Heart right ventricle (tissue), 16 donors: ENCODE measurements at regions not wholly inside any gene's neighbourhood (a gene's known extent, or its start where the extent isn't known, plus 50 kb on each side); places are given as distances from the start of the nearest gene placed in this dataset.
A peak's percentile ranks its signal among the peaks of the same experiment; 100 is the strongest.

Experiments used
- ATAC-seq, 8 donors: fragments of 200-7000 bp; cut with Tn5 transposase; one replicate each; pipeline ENCODE4 v1.9.1; 2020; ENCODE audit warnings: mild to moderate bottlenecking in 8 of 8, moderate library complexity in 8 of 8, moderate number of reproducible peaks in 1 of 8
- DNase-seq, 2 donors: peaks; one replicate each; pipeline ENCODE4 v3.0.0-alpha.2; 2020
- H3K27ac ChIP-seq, 10 donors: fragments of 200-600 bp; sonication (generic) in 2 of 10; one replicate each; pipeline versions ENCODE4 v1.5.0 to v1.8.0; 2020 to 2022; ENCODE audit warnings: mild to moderate bottlenecking in 3 of 10
- H3K27me3 ChIP-seq, 7 donors: fragments of 200-600 bp; one replicate each; pipeline ENCODE4 v1.8.0; 2021 to 2022; ENCODE audit warnings: mild to moderate bottlenecking in 2 of 7
- H3K36me3 ChIP-seq, 9 donors: fragments of 200-600 bp; sonication (generic) in 1 of 9; one replicate each; pipeline versions ENCODE4 v1.5.0 to v1.8.0; 2020 to 2022; ENCODE audit warnings: mild to moderate bottlenecking in 2 of 9
- H3K4me1 ChIP-seq, 9 donors: fragments of 200-600 bp; sonication (generic) in 1 of 9; one replicate each; pipeline versions ENCODE4 v1.5.0 to v1.8.0; 2020 to 2022; ENCODE audit warnings: mild to moderate bottlenecking in 4 of 9
- H3K4me3 ChIP-seq, 10 donors: fragments of 200-600 bp; sonication (generic) in 2 of 10; one replicate each; pipeline versions ENCODE4 v1.5.0 to v1.8.0; 2020 to 2022; ENCODE audit warnings: mild to moderate bottlenecking in 7 of 10, moderate library complexity in 2 of 10
- H3K9me3 ChIP-seq, 11 donors: fragments of 200-600 bp in 10 of 11; sonication (generic) in 2 of 11; one replicate each; pipeline versions ENCODE4 v1.5.0 to v1.8.0; 2013 to 2022; ENCODE audit warnings: mild to moderate bottlenecking in 2 of 11, control low read depth in 1 of 11, moderate library complexity in 1 of 11
- whole genome bisulfite sequencing, 2 donors: extraction: QIAGEN DNeasy Blood & Tissue Kit; methylation state at CpG; one replicate each; pipeline ENCODE4 v1.1.7; 2013; ENCODE audit warnings: inconsistent platforms in 1 of 2; 5-methylcytosine and 5-hydroxymethylcytosine counted together
- intact Hi-C, 10 donors: fragments of 100-400 bp; cut with DNase I; formaldehyde crosslinking; loops; one replicate each; pipeline versions ENCODE4 v1.11.1 to v1.14.2; 2022
- TF ChIP-seq, protein P1 (sequence below), 9 donors: fragments of 200-600 bp; sonication (generic) in 2 of 9; IDR thresholded peaks; one replicate each; pipeline versions ENCODE4 v1.5.0 to v1.8.0; 2021 to 2022; ENCODE audit warnings: antibody characterized with exemption in 9 of 9, mild to moderate bottlenecking in 5 of 9, moderate library complexity in 1 of 9
- donor health status: Arrhythmogenic right ventricular cardiomyopathy.
- donor health status: ischemic (EF 13 %, LVEDD 7.1; RV severe dilation, severe dysfunction).
- donor health status: healthy with polysubstance abuse.
- donor health status: DM: no; HTN: yes; CAD: no.
- donor health status: DM: no; HTN: no; CAD: no.
- donor health status: ischemic (EF 25% LVEDD 6.9; RV normal size, moderate dysfunction).
- donor health status: ischemic (EF 25% LVEDD 5.7; RV mildly dilated, moderate dysfunction).
- donor health status: healthy.
- donor health status: DM: yes; HTN: yes; CAD: no.
- donor health status: Ischemic cardiomyopathy.
- donor health status: ischemic (EF 35%, LVEDD 5.7; RV mildly dilated, moderate dysfunction).
- donor health status: nonischemic (EF 11% LVEDD 7.7; RV severe dilation, severe dysfunction).
- donor health status: DM: yes; HTN: yes; CAD: no.
- donor health status: PGD.
- donor health status: ischemic (EF 29% LVEDD 5.4; RV normal size, mild dysfunction).
- donor health status: nonischemic (EF 23%, LVEDD 6.1; RV moderate dilation, normal function).

DNA sequence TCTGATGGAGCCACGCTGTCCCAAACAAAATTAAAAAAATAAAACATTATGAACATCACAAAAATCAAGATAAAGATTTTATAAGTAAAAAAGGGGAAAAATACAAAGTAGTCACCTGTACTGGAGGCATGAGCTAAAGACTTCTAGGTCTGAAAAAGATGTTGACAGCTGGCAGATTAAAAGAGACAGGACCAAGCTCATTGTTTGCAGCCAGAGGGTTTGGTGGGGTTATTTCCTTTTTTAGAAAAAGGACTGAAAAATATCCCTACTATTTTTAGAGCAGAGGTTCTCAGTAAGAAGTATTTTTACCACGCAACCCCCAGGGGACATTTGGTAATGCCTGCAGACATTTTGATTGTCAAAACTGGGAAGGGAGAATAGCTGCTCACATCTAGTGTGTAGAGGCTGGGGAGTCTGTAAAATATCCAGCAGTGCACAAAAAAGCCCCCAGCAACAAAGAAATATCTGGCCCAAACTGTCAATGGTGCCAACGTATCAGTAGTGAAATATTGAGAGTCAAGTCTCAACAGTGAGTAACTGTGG lies 353.4 kb downstream of the TLE1 start:
- H3K36me3 ChIP-seq: no peaks in the 10 kb centered on the region
- DNase-seq (peak in 1 of 2 donors; percentile 60), ATAC-seq (peak in 2 of 8 donors; percentile 16 to 37)
- 59 to 66% methylated on average over 3 of the region's 3 CpGs for WGBS, 2 donors
- TF ChIP-seq, protein P1, sequence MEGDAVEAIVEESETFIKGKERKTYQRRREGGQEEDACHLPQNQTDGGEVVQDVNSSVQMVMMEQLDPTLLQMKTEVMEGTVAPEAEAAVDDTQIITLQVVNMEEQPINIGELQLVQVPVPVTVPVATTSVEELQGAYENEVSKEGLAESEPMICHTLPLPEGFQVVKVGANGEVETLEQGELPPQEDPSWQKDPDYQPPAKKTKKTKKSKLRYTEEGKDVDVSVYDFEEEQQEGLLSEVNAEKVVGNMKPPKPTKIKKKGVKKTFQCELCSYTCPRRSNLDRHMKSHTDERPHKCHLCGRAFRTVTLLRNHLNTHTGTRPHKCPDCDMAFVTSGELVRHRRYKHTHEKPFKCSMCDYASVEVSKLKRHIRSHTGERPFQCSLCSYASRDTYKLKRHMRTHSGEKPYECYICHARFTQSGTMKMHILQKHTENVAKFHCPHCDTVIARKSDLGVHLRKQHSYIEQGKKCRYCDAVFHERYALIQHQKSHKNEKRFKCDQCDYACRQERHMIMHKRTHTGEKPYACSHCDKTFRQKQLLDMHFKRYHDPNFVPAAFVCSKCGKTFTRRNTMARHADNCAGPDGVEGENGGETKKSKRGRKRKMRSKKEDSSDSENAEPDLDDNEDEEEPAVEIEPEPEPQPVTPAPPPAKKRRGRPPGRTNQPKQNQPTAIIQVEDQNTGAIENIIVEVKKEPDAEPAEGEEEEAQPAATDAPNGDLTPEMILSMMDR (IDR thresholded peaks at IDR 0.05): no peak
- H3K4me3 ChIP-seq: no peak overlapping the region
- H3K27me3 ChIP-seq: no peaks in the 10 kb centered on the region
- peaks cover 0 to 33% (median 10%) of the 10 kb centered on the region in 11 donors for H3K9me3 ChIP-seq
- intact Hi-C loops: no loop called here
- H3K27ac ChIP-seq: no peak overlapping the region
- no peaks in the 10 kb centered on the region for H3K4me1 ChIP-seq

GRCh38 chr9:81321551-81321950 lies 367.8 kb downstream of the TLE1 start:
- 74 to 85% methylated on average over 3 of the region's 3 CpGs for WGBS, 2 donors
- no peak for ATAC-seq
- TF ChIP-seq, protein P1 (IDR thresholded peaks at IDR 0.05): no peak
- Histone ChIP-seq H3K27ac (no peak overlapping the region), H3K4me3 (no peak overlapping the region), H3K9me3 (peaks cover 0 to 30% (median 13%) of the 10 kb centered on the region in 11 donors), H3K36me3 (no peaks in the 10 kb centered on the region), H3K4me1 (no peaks in the 10 kb centered on the region), H3K27me3 (no peaks in the 10 kb centered on the region)
- intact Hi-C loops: no loop called here
- DNase-seq: no peak

DNA sequence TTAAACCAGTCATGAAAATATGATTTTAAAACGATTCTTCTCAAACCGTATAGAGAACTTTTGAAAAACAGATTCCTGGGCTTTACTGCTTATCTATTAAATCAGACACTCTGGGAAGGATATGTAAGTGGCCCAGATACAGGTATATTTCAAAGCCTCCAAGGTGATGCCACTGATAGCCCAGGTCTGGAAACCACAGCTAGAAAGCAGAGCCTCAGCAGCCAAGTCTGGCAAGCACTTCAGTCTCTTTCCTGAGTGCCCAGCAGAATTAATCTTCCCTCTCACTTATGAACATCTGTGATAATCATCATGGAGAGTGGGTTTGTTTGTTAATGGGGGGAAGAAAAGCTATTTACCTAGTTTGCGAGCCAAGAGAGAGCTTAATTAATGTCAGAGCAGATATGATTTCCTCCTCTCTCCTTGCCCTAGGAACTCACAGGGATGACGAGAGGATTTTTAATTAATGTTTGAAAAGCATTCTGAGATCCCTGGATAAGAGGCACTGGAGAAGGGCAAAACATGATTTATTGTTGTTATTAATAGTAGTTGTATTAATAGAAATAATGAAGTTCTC lies 368.4 kb downstream of the TLE1 start:
- Histone ChIP-seq H3K9me3 (peaks cover 0 to 30% (median 13%) of the 10 kb centered on the region in 11 donors), H3K36me3 (no peaks in the 10 kb centered on the region), H3K4me1 (no peaks in the 10 kb centered on the region), H3K27me3 (no peaks in the 10 kb centered on the region), H3K27ac (no peak overlapping the region), H3K4me3 (no peak overlapping the region)
- WGBS, 2 donors: 54 to 59% methylated on average over 4 of the region's 4 CpGs
- intact Hi-C loops: no loop called here
- ATAC-seq (no peak), DNase-seq (no peak)
- TF ChIP-seq, protein P1 (IDR thresholded peaks at IDR 0.05): no peak

GRCh38 chr9:81318571-81318970 lies 370.8 kb downstream of the TLE1 start:
- no peaks in the 10 kb centered on the region for H3K27me3 ChIP-seq
- no peak for DNase-seq
- no peak for ATAC-seq
- no peaks in the 10 kb centered on the region for H3K36me3 ChIP-seq
- intact Hi-C loops: no loop called here
- H3K27ac ChIP-seq: no peak overlapping the region
- H3K9me3 ChIP-seq: peaks cover 0 to 15% (median 2%) of the 10 kb centered on the region in 11 donors
- TF ChIP-seq, protein P1 (IDR thresholded peaks at IDR 0.05): no peak
- 91% methylated on average over 3 of the region's 3 CpGs for WGBS, 2 donors
- no peaks in the 10 kb centered on the region for H3K4me1 ChIP-seq
- H3K4me3 ChIP-seq: no peak overlapping the region
